GM21423 (cell line): ENCODE measurements at regions not wholly inside any gene's neighbourhood (a gene's known extent, or its start where the extent isn't known, plus 50 kb on each side); places are given as distances from the start of the nearest gene placed in this dataset.
"Not testable (repeated sequence)": the region's sequence is repeated elsewhere in the genome, so short reads cannot be mapped to it uniquely, and the experiment has no call there.

Source experiments
- ATAC-seq: cut with Tn5 transposase; IDR thresholded peaks from one replicate; pipeline ENCODE4 v1.9.1; 2021; ENCODE audit warnings: mild to moderate bottlenecking, moderate library complexity; ENCODE audit not compliant: unreplicated experiment

GRCh38 chr11:130526846-130527245 lies 78.4 kb downstream of the ADAMTS15 start:
- ATAC-seq = no peak

- no peak for ATAC-seq
Measured at GRCh38 chr11:130527636-130528297, 79.3 kb downstream of the ADAMTS15 start.

DNA sequence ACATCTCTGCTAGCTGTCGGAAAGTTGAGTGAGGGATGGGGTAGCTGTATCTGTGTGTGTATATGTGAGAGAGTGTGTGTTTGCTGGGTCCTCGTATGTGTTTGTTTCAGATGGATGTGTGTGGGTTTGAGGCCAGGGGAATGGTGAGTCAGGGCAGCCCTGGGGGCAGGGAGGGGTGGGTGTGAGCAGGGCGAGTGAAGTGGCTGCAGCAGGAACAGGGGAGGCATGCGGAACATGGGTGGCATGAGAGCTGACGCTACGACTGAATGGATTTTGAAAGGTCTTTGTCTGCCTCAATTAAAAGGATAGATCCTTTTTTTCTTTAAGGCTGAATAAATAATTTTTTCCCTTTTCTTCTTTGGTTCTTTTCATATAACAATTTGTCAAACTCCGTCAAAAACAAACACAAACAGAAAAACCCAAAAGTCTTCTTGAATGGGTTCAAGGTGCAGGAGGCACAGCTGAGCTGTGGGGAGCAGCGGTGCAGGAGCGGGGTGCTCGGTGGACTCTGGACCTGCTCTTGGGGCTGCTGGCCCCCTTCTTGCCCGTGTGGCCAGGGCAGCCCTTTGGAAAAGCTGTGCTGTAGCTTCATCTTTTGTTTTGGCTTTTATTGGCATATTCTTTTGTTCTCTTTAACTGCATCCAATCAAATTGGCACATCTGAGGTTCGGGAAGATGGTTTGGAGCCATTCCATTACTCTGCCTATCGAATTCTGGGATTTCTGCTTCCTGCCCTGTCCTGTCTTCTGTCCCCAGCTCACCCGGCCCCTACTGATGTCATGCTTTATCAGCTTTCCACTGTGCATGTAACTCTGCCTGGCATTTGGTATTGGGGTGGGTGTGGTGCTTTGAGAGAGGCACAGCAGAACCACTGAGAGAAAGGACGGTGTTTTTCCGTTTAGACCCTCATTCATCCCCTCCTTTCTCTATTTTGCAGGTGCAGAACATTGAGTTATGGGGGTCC lies 80.1 kb downstream of the ADAMTS15 start:
- no peak for ATAC-seq

DNA sequence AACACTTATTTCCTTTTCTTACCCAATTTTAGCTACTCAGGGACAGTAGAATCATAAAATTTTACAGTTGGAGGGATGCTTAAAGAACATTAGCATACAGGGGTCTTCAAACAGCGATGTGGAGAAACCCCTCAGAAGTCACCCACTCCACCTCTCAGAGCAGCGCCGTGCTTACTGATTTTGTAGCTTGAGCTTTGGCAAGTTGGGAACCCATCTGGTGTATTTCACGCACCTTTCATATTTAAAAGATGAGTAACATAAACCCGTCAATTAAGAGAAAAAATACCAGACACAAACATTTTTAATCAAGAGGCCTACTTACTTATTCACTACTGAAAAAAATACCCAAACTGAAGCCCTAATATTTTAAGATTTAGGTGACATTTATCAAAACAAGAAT lies 80.9 kb downstream of the ADAMTS15 start:
- no peak for ATAC-seq

DNA sequence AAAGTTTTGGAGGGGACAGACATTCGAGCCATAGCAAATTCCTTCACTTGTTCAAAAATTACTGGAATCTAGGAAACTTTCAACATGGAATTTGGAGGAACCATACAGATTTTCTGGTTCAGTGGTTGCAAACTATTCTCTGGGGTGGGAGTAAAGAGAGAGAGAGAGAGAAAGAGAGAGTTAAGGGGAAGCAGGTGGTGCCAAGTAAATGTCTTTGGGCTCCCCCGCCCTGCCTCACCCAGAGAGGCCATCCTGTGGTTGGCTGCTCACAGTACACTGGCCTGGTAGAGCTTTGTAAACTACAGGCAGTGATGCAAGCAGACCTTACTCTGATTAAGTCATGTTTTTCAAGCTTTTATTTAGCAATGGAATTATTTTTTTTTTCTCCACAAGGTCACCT lies 82.6 kb downstream of the ADAMTS15 start:
- no peak for ATAC-seq

DNA sequence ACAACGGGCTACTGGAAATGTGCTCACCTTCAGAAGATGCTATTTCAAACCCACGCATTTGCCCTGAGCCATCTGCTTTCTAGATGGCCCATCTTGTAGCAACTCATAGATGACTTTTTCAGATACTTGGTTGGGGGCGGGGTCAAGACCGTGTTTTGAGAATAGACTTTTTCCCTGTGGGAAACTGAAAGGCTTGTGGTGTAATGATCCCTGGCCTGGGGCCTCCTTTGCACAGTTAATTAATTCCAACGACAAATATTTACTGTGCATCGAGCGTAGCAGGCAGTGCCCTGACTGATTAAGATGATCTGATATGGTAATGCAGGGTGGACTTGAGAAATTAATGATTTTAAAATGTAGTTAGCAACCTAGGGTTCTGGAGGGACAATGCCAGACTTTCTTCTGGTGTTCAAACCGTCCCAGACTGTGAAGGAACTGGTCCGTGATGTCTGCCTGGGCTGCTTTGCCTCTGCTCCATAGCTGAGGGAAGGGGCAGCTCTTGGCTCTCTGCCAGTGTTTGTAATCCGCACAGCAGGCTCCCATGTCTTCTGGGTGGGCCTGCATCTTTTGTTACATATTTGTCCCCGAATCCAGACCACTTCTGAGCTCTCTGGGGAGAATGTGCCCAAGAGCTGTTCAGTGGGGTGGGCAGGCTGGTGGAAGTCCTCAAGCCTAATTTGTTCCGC lies 84.8 kb downstream of the ADAMTS15 start:
- ATAC-seq = no peak

DNA sequence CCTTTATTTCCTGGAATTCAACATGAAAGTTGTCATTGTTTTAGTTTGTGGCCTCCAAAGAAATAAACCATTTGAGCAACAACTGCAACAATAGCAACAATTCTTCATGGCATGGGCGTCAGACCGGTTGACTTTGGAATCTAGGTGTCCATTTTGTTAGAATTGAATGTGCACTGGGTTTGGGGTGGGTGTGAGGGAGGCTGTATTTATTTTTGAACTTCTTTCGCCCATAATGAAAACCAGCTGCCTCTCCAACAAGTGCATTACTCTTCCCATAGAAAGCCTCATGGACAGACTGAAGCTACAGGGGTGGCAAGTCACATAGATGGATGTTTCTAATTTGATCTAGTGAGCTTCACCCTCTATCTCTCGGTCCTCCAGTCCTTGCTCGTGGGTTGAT lies 85.4 kb downstream of the ADAMTS15 start:
- ATAC-seq = no peak

DNA sequence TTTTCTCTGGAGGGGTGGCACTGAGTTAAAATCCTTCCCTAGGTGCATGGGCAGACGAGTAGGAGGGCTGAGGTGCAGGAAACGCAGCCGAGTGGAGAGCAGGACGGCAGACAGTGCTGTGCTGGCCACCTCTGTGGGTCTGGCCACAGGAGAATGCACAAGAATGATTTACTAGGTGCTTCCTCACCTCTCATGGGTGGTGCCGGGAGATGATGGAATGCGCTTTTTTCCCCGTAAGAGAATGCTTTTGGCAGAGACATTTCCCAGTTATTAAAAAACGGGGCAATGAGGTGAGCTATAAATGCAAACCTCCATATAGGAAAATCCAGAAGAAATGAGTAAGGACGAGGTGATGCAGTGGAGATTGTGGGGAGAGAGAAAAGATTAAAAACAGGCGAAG lies 86.1 kb downstream of the ADAMTS15 start:
- no peak for ATAC-seq

GRCh38 chr11:130535520-130535919 lies 87.1 kb downstream of the ADAMTS15 start:
- no peak for ATAC-seq

DNA sequence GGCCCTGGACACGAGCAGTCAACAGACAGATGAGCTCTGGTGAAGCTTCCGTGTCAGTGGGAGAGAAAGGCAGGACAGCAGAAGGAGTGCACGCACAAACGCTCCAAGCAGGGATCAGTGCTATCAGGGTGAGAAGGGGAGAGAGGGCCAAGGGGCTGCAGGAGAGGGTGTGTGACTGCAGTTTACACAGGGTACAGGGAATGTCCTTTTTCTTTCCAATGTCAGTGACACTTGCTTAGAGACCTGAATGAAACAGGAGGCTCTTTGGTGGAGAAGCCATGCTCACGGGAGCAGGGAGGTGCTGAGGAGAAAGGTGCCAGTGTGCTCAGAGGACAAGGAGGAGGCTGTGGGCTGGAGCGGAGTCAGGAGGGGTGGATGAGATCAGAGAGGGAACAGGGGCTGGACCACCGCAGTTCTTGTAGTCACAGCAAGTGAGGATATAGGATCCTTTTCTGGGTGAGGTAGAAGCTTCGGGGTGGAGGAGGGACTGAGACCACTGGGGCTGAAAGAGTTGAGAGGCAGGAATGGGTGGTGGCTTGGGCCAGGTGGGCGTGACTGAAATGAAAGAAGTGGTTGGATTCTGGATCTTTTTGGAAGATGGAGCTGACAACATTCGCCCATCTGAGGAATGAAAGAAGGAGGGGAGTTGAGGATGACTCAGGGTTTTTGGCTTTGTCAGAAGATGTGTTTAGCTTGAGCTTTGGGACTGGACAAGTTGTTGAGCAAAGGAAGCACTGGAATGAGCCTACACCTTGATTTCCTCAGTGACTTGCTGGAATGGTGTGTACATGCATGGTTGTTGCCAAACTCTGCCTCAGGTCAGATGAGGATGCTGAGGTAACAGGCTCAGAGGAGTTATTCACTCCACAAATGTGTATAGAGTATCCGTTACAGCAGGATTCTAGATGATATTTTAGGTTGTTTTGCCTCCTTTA lies 87.9 kb downstream of the ADAMTS15 start:
- no peak for ATAC-seq

- ATAC-seq = not testable (repeated sequence)
Measured at GRCh38 chr11:130539680-130540079, 91.2 kb downstream of the ADAMTS15 start.

- no peak for ATAC-seq
Measured at GRCh38 chr11:130544266-130544665, 95.8 kb downstream of the ADAMTS15 start.

DNA sequence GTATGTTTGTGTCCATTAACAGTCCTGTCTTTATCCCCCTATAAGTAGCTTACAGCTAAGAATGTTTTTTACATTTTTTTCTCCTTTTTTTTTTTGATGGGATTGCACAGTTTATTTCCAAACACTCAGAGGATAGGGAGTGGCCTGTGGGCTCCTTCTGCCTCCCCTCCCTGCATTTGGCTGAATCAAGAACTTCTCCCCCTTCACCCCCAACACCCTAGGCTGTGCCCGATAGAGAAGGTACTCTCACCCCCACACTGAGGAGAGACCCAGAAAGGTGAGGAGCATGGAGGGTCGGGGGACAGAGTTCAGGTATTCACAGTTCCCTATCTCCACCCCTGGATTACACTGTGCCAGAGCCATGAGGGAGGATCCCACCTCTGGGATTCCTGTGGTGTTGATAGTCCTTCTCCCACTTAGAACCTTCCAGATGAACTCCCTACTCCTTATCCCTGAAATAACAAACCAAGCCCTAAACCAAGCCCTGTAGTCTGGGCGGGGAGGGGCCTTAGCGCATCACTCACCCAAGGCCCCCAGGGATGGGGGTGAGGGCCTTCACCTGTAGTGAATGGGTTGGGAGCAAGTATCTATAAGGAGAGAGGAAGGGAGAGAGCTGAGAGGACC lies 97.1 kb downstream of the ADAMTS15 start:
- no peak for ATAC-seq

DNA sequence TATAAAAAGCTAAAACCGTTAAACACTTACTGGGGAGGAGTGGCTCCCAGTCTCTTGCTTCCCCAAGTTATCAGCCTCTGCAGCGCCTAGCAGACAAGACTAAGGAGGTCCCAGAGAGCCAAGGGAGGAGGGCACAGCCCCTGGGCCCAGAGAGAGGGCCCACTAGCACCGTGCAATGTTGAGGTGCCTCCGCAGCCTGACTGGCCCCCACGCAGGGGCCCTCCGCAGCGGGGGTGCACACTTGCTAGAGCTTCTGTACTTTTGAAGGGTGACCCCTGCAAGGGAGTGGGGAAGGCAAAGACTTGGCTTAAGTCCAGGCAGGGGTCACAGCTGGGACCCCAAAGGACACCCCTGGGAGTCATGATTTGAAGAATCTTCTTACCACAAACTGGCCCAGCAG lies 98.0 kb downstream of the ADAMTS15 start:
- ATAC-seq = no peak

DNA sequence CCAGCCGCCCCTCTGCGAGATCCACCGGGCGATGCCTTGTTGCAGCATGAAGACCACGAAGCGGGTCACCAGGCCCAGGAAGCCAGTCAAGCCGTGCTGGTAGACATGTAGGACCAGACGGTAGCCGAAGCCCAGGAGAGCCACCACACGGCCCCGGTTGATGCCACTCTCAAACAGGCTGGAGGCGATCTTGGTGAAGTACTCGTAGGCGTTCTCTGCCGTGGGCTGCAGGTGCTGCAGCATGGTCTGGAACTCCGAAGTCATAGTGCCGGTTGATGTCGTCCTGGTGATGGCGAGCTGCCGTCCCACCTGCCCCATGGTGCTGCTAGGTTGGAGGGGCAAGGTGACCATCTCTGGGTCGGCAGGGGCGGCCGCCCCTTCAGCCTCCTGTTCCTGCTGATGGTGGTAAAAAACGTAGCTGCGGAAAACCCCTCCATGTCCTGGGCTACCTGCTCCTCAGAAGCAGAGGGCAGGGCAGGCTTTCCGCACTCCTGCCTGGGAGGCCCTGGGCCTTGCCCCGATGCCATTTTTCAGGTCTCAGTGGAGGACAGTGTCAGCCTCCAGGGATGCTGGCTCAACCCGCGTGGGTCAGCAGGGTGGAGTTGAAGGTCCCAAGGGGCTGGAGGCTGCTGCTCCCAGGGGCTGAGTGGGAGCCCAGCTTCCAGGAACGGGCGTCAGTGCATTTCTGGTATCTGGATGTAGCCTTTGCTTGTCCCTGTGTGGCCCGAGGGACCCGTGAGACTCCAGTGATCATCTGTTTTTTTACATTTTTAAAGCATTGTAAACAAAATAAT lies 98.7 kb downstream of the ADAMTS15 start:
- ATAC-seq = no peak

DNA sequence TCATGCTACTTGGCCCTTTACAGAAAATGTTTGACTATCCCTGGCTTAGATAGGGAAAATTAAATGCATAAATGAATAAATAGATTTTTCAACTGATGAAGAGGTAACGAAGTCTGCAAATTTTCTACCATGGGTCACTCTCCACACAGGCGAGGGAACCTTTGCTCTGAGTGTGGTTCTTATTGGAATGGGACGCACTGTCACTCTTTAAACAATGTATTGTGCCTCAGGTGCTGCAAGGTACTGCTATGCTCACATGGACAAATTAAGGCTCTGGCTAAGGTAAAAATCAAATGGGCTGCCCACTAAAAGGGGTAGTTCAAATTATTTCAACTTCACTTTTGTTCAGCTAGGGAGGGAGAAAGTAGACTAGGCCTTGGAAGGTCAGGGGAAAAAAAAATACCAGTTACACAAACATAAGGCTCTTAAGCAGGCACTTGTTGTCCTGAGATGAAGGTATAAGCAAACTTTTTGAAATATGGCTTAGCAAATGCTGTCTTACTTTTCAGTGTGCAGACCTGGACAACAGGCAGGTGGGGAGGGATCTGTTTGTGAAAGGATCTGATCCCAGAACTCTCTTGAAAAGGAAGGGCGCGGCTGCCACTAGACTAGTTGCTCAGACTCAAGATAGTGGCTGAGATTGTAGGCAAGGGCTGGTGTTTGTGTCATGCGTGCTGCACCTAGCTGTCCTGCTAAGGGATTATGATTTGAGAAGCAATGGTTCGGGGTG lies 99.5 kb downstream of the ADAMTS15 start:
- no peak for ATAC-seq

GRCh38 chr11:130548491-130548833 lies 100.0 kb downstream of the ADAMTS15 start:
- no peak for ATAC-seq

DNA sequence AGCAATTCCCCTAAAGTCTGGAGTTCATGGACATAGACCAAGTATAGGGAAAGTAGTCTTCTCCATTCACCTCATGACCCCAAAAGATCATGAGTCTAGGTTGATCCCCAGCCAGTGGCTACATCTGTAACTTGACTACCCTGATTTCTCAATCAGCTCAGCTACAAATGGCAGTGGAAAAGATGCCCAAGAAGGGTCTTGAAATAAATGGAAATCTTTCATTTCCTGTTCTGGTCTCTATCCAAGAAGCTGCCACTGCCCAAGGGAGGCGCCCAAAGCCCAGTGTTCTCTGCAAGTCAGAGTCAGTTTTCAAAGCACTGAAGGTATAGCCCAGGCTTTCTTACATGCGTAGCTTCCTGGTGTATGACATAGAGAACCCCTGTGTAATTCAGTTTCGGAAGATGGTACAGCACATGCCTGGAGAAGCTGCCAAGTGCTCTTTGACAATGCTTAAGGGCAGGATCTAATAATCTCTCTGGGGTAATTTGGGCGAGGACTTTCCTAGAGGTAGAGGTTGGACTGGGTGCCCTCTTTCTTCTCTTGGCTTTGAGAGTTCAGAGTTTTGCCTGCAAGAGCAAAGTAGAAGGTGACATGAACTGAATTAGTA lies 101.1 kb downstream of the ADAMTS15 start:
- ATAC-seq = no peak
